ENCODE measurements at regions not wholly inside any gene's neighbourhood (a gene's known extent, or its start where the extent isn't known, plus 50 kb on each side); places are given as distances from the start of the nearest gene placed in this dataset.

GRCh38 chr2:83561592-83561991 is 897.5 kb downstream of the SUCLG1 start:
- no peak for DNase-seq

DNA sequence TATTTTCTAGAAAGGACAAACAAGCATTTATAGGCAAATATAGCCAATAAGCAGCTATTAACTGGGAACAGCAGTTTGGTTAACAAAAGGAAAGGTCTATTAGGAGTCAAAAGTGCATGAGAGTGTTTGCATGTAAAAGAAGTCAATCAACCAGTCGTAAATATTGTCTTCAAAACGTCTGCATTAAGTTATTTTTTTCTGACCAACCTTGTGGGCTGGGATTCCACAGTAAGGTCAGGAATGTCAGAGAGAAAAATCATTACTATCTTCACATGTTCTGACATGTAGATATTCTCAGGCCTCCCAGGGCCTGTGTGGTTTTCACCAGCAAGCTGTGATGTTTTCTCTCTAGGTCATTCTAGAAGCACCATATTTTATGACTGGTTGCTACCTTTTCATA is 922.5 kb downstream of the SUCLG1 start:
- DNase-seq, result no peak

DNA sequence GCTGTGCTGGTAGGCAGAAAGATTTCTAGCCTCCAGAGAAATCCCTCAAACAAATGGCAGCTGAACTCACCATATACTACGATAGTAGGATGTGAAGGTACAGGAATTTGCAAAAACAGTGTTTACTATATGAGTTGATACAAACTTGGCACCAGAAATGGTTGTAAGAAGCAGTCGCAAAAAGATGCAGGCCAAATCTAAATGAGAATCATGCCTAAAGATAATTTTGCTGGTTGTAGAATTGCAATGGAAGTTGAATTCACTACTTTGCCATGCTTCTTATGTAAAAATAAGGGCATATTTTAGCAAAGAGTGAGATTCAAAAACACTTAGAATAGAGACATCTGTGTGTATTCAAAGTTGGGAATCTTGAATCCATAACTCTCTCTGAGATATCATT is 924.7 kb downstream of the SUCLG1 start:
- DNase-seq, result no peak

DNA sequence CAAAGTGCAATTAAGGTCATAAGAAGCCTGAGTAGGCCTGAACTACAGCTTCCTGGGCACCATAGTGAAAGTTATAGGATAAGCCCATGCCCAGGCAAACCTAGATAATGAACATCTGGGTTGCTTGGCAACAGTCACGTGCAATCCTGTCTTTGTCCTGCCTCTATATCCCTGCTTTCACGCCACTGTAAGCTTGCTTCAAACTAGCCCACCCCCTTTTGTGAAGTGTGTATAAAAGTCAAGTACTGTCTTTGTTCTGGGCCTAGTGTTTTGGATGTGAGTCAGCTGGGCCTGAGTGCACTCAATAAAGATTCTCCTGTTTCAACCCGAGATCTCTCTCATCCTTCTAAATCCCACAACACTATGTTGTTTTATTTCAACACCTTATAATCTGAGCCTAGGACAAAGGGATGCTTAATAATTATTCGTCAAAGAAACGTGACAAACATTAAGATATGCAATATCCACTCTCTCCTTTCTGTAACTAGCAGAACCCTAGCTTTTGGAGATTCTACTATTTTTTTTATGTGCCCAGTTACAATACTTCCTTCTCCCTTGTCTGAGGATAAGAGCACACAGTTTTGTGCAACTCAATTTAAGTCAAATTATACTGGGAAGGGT is 927.8 kb downstream of the SUCLG1 start:
- no peak for DNase-seq

GRCh38 chr2:83528767-83529166 is 930.3 kb downstream of the SUCLG1 start:
- no peak for DNase-seq

DNA sequence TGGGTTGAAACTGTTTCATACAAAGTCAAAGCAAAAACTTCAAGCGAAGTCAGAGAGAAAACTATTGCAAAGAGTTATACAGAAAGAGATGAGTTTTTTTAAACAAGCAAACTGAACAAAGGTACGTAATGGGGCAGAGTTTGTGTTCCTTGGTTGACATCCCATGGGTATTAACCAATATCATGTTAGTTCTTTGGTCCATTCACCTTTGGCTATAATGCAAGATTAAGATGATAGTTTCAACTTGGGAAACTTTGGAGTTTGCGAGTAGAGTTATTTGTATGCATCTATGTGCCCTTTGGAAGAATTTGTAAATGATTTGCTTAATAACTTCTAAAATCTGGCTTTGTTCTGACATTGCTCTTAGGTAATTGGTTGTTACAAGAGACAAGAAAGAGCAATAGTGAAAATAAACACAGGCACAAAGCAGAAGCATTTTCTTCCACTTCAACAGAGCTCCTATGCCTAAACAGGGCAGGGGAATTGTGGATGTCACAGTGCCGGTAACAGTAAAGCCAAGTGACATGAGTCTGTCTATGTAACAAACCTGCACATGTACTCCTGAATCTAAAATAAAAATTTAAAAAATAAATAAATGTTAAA is 936.1 kb downstream of the SUCLG1 start:
- DNase-seq, result no peak

- no peak for DNase-seq
Observed at GRCh38 chr2:83517727-83518368, 941.2 kb downstream of the SUCLG1 start.

DNA sequence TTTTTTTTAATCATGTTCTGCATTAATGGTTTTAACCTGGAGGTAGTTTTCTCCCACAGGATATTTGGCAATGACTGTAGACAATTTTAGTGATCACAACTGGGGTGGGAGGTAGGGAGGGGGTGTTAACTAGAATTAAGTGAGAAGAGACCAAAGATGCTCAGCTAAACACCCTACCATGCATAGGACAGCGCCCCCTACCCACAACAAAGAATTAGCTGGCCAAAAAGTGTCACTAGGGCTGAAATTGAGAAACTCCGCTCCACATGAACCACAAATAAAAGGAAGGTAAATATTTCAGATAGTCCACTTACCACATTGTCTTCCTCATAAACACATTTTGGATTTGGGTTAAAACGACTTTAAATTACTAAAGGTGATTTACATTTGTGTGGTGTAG is 942.6 kb downstream of the SUCLG1 start:
- DNase-seq, result no peak

- no peak for DNase-seq
Observed at GRCh38 chr2:83487451-83487850, 971.6 kb downstream of the SUCLG1 start.

DNA sequence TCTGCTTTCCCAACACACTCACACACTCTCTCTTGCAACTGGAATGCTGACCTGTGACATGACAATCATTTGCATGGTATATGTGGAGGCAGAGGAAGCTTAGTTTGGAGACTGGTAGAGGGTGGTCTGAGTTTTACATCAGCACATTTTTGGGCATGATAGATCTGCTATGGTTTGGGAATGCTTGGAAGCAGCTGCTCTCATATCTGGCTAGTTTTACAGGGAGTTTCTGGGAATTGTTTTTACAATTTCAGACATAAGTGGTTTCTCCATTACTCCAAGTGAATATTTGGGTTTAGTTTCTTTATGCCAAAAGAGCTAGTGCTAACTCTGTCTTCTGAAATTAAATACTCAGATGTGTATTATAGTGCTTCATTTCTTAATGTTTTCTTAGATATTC is 977.6 kb downstream of the SUCLG1 start:
- no peak for DNase-seq

DNA sequence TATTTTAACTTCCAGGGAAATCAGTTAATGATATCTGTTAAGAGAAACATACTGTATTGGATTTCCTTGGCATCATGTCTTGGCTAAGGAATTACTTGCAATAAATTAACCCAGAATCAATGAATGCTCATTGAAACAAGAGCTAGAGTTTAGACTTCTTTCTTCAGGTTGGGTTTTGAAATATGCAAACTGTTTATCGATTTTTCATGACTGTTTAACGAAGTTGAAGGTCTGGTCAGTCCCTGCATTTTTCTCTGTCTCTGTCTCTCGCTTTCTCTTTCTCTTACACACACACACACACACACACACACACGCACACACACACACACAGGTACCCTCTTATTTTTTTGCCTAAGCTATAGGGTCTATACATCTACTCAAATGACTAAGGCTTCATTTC is 981.0 kb downstream of the SUCLG1 start:
- DNase-seq, result no peak

- no peak for DNase-seq
Observed at GRCh38 chr2:83475371-83475770, 983.7 kb downstream of the SUCLG1 start.

GRCh38 chr2:83471655-83472054 is 987.4 kb downstream of the SUCLG1 start:
- peak; percentile 45 for DNase-seq

- DNase-seq, result no peak
Observed at GRCh38 chr2:83470928-83471327, 988.2 kb downstream of the SUCLG1 start.

DNA sequence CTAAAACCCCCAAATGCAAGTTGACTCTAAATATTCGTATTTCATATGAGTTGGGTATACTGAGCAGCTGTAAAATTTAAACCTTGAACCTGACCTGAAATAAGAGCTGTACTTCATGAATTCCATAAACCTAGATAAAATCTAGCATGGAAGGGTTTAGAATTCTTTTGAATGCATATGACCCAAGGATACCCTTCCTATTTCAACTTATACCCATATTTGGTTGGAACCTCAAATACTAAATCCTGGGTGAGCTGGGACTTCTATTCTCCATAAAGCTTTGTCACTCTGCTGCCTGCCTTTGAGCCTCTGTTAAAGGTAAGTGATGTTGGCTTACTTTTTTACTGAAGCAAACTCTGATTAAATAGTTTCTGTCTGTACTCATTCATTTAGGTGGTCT is 994.6 kb downstream of the SUCLG1 start:
- no peak for DNase-seq

DNA sequence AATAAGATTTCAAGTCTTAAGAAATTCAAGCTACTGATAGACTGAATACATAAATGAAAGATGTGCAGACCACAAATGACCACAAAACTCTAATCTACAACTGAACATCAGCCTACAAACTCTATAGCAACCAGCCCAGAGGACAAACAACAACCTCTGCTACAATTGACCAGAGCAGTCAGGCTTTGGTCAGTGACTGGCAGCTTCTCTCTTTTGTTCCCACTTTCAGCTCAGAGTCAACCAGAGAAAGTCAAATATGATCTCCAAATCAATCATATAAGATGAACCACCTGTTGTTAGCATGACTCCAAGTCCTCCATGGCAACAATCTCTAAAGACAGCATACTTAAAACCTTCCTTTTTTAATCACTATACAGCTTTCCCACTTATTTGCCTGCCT is 996.2 kb downstream of the SUCLG1 start:
- DNase-seq, result no peak

- DNase-seq, result no peak
Observed at GRCh38 chr2:83461135-83461534, 997.9 kb downstream of the SUCLG1 start.

DNA sequence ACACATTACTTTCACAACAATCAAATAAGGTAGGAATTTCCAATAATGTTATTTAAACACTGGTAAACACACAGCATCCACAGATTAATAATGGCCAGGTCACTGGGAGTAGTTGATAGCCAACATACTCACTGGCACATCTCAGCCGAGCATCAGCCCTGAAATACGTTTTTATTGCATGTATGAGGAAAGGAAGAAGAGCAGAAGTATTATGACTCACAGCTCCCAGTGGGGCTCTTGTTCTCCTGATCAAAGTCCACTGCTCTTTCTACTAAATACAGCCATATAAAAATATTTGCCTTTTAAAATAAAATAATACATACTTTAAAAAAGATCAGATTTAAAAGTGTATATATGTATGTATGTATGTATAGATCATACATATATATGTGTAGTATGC is 999.6 kb downstream of the SUCLG1 start:
- DNase-seq, result no peak

- no peak for DNase-seq
Observed at GRCh38 chr2:83435989-83436388, 1023.1 kb downstream of the SUCLG1 start.

- no peak for DNase-seq
Observed at GRCh38 chr2:83420993-83421392, 1038.1 kb downstream of the SUCLG1 start.

DNA sequence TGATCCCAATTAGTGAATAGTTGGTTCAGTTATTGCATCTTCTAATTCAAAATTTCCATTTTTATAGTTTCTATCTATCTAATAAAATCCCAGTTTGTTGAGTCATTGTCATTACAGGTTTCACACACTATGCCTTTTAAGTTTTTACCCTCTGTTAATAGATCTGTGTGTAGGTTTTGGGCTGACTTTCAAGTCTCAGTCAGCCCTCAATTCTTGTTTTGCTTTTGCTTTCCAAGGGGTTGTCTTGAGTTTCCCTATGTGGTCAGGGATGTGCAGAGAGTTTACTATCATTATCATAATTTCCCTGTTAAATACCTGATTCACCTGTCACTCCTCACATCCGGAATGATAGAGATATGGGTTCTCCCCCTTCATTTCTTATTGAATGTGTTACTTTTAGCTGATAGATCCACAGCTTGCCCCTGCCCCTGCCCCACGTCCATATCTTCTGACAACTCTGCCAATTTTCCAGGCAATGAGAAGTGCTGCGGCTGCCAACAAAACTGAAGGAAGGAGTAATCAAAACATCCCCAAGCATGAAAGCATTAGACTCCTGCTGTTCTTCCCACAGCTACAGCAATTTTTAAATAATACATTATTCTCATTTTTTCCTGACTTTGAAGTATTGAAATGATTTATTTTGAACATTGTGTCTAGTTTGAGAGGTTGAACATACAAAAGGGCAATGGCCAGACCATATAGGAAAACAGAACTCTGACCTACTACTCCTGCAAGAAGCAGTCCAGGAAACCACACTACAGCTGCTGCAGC is 1064.8 kb downstream of the SUCLG1 start:
- no peak for DNase-seq

DNA sequence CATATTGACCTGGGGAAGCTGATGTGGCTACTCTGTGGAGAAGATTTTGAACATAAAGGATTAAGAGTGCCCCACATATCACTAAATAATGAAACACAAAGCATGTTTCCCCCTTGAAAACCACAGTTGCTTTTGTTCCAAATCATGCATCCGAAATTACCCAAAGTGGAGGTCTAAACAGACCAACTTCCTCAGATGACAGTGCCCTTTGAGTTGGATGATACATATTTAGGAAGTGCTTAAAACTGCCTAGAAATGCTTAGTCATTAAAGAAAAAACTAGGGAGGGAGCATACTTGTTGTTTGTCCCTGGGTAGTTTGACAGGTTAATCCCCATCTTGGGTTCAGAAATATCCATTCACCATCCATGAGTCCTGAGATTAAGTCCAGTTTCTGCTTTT is 1070.3 kb downstream of the SUCLG1 start:
- DNase-seq, result no peak

- no peak for DNase-seq
Observed at GRCh38 chr2:83386549-83386948, 1072.5 kb downstream of the SUCLG1 start.

Data from left kidney (tissue), 1 donor.